ENCODE measurements at regions not wholly inside any gene's neighbourhood (a gene's known extent, or its start where the extent isn't known, plus 50 kb on each side); places are given as distances from the start of the nearest gene placed in this dataset.

GRCh38 chr13:69020120-69020519 is 1087.5 kb upstream of the ATXN8OS start:
- TF ChIP-seq CTCF (IDR thresholded peaks at IDR 0.05) (no peak), POLR2A (IDR thresholded peaks at IDR 0.05) (no peak)
